GM19240 (cell line): ENCODE measurements at regions not wholly inside any gene's neighbourhood (a gene's known extent, or its start where the extent isn't known, plus 50 kb on each side); places are given as distances from the start of the nearest gene placed in this dataset.
"Not testable (repeated sequence)": the region's sequence is repeated elsewhere in the genome, so short reads cannot be mapped to it uniquely, and the experiment has no call there.

Source experiments
- DNase-seq: peaks from one replicate; pipeline ENCODE4 v3.0.0; 2011; ENCODE audit warnings: low spot score; ENCODE audit not compliant: insufficient read length

DNA sequence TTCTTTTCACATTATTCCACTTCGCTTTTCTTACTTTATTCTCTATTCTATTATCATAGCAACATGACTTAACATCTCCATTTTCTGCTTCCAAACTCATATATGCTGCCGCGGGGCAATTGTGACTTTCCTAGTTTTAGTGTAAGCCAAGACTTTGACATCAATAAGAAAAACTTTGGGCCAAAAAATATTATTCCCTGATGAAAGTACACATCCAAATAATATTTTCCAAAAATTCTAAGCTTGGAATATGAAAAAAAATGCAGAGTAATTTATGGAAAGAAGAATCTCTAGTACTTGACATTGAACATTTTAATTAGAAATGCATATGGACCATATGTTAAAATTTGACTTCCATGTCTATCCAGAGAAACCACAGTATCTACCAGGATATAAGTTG is 995.1 kb upstream of the INTU start:
- no peak for DNase-seq

DNA sequence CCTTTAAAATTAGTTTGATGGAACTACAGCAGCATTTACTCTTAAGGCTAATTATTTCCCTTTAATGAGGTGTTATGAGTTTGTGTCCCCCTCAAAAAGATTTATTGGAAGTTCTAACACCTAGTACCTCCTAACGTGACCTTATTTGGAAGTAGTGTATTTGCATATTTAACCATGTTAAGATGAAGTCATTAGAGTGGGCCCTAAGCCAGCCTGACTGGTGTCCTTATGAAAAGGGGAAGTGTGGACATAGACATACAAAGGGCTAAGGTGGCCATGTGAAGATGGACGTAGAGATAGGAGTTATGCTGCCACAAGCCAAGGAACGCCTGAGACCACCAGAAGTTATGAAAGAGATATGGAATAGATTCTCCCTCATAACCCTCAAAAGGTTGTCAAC is 985.4 kb upstream of the INTU start:
- no peak for DNase-seq

DNA sequence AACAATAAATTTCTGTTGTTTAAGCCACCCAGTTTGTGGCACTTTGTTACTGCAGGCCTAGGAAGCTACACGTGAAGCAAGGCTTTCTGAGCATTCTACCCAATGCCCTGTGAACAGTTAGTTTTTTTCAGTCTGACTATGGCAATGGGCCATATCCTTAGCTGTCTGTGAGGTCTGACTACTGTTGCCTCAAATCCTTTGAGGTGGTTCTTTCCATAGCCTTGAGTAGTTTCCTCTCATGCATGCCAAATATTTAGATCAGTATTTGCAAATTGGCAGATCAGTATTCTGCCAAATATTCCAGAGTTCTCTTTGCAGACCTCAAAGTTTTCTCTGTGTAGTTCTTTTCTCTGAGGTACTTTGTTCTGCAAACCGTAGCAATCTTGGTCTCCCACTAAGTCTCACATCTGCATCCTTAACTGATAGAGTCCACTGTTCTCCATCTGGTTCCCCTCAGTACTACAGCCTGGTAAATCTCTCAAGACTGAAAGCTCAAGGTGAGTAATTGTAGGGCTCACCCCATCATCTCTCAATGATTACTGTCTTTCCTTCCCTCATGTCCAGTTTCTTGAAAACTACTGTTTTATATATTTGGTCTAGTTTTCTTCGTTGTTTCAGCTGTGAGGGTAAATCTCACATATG is 984.9 kb upstream of the INTU start:
- no peak for DNase-seq

DNA sequence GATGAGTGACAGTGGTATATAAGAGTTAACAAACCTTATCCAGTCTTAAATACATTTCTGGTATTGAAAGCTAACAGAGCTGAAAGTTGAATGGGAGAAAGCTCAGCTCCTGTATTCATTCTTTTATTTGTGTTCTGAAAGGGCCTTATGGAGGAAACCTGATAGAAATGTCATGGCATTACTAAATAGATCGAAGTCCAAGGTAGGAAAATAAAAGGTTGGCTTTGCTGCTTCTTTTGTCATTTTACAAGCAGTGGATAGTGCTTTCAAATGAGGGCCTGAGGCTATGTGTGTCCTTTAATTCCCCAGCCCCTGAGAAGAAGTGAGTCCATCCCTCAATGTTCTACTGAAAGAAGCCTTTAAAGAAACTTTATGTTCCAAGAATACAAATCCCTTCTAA is 974.3 kb upstream of the INTU start:
- DNase-seq, result no peak

DNA sequence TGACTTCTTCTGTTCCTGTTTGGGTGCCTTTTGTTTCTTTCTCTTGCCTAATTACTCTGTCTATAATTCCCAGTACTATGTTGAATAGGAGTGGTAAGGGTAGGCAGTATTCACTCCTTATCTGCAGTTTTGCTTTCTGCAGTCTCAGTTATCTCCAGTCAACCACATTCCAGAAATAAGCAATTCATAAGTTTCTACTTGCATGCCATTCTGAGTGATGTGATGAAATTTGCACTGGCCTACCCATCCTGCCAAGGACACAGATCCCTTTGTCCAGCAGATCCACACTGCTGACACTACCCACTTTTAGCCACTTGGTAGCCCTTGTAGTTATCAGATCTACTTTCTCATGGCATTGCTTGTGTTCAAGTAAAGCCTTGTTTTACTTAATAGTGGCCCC is 971.6 kb upstream of the INTU start:
- no peak for DNase-seq

DNA sequence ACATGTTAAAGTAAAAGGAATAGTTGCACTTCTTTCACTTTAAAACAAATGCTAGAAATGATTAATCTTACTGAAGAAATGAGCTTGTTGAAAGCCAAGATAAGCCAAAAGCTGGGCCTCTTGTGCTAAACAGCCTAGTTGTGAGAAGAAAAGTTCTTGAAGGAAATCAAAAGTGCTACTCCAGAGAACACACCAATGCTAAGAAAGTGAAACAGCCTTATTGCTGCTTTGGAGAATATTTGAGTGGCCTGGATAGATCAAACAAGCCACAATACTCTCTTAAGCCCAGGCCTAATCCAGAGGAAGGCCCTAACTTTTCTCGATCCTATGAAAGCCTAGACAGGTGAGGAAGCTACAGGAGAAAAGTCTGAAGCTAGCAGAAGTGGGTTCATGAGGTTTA is 967.9 kb upstream of the INTU start:
- no peak for DNase-seq

DNA sequence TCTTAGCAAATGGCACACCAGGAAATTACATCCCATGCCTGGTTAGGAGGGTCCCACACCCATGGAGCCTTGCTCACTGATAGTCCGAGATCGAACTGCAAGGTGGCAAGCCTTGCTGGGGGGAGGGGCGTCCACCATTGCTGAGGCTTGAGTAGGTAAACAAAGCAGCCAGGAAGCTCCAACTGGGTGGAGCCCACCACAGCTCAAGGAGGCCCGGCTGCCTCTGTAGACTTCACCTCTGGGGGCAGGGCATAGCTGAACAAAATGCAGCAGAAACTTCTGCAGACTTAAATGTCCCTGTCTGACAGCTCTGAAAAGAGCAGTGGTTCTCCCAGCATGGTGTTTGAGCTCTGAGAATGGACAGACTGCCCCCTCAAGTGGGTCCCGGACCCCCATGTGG is 962.7 kb upstream of the INTU start:
- DNase-seq, result not testable (repeated sequence)

DNA sequence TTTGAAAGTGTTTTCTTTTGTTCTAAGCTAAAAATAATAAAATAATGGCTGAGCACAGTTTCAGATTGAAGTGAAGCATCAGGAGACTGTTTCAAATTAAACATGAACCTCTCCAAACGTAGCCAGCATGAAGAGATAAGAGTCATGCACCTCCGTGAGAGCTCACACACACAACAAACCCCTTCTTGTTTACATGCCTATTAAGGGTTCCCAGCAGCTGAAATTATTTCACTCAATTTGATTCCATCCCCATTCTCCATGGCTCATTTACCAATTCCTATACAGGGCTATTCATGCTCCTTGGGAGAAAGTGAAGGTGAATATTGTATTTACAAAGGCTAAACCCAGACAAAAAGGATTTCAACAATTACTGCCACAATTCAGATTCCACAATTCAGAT is 954.1 kb upstream of the INTU start:
- no peak for DNase-seq

DNA sequence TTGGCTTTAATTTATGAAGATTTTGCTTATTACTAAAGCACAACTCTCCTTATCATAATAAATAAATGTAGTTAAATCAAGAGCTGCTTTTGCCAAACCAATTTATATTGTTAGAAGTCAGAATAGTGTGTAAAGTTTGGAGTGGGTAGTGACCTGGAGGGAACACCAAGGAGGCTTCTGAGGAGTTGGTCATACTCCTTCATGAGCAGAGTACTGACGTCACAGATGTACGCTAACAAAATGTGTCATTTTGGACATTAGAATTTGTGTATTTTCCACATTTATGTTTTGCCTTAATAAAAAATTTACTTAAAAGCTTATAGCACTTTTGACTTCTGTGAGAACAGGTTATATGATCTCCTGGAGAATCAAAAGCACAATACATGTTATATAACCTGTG is 953.5 kb upstream of the INTU start:
- no peak for DNase-seq

DNA sequence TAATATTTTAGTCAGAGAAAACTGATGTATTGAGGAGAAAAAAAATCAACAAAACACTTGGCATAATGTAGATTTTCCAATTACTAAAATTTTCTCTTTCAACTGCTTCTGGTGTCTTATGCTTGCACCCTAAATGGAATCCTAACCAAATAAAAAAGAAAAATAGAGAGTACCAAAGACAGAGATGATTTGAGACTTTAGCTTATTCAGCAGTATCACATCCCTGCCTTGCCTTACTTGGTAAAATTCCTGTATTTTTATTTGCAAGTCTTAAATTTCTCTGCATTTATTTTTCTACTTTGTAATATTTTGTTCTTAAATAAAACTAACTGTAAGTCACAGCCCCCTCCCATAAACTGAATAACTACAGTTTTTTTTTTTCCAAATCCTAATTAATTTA is 950.5 kb upstream of the INTU start:
- DNase-seq, result no peak

DNA sequence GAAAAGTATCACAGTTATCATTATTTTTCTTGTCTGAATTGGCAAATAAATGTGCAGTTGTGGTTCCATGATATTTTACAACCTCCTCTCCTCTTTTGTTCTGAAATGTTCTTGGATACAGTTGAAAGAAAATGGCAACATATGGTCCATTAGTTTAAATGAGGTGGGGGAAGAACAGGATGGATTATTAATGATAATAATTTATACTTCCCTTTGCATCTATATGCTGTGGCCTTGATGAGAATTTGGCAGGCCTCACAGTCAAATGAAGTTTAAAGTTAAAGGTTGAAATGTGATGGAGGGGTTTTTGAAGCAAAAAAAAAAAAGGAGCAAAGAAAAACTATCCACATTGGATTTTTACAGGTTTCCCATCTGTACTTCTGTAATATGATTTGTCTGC is 946.3 kb upstream of the INTU start:
- DNase-seq, result no peak

DNA sequence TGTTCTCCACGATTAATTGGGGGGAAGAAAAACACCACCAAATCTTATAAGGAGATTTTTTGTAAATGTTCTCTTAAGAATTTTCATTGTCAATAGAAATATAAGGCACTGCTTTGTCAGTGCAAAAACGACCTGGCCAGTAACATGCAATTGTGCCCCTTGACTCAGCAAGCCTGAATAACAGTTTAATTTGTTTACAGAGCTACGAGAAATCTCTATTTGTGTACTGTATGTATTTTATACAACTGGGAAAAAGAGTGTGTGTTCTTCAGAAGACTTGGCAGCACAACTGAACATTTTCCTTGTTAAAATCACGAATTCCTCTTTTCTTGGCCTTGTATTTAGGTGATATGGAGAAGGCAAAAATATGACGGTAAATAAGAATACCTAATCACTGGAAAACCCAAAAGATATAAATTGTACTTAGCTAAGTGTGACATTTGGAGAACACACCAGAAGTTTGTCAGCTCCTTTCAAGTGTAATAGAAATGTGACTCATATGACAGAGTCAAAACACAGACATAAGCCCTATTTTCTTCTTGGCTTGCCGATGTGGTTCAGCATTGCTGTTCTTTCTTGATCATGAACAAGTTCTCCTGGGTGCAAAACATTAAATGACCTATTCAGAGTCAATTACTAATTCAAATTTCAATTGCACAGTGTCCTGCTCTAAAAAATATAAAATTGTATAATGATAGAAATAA is 945.0 kb upstream of the INTU start:
- DNase-seq, result no peak

DNA sequence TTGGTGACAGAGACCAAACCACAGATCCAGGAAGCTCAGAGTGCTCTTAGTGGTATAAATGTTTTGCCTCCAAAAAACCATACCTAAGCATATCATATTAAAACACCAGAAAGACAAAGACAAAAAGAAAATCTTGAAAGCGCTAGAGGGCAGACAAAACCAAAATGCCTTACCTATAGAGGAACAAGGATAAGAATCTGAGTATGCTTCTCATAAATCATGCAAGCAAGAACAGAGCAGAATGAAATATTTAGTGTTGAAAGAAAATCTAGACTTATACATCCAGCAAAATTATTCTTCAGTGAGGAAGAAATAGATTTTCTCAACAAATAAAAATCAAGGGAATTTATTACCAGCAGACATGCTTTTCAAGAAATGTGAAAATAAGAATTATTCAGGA is 941.0 kb upstream of the INTU start:
- DNase-seq, result no peak

DNA sequence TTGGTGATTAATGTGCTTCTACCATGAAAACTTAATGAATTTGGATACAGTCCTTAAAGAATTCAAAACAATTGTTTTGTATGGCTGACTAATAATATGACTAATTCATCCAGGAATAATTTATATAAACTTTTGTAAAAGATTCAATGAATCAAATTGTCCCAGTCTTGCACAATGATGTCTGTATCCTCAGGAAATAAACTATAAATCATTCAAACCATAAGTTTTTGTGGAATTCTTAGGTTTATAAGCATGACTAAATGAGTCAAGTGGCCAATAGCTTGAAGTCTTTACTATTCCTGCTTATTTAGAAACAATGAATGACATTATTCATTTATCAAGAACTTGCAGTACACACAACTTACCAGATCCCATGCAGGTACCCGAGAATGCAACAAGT is 935.0 kb upstream of the INTU start:
- no peak for DNase-seq

DNA sequence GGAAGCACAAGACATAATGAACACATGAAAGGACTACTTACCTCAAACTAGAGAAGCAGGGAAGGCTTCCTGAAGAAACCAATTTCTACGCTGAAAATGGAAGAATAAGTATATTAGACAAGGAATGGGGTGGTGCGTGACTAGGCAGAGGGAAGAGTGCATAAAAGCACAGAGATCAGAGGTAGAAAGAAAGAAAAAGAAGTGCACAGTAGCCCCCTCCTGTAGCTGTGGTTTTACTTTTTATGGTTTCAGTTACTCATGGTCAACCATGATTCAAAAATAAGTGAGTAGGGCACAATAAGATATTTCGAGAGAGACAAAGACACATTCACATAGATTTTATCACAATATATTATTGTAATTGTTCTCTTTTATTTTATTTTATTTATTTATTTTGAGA is 934.5 kb upstream of the INTU start:
- DNase-seq, result no peak

DNA sequence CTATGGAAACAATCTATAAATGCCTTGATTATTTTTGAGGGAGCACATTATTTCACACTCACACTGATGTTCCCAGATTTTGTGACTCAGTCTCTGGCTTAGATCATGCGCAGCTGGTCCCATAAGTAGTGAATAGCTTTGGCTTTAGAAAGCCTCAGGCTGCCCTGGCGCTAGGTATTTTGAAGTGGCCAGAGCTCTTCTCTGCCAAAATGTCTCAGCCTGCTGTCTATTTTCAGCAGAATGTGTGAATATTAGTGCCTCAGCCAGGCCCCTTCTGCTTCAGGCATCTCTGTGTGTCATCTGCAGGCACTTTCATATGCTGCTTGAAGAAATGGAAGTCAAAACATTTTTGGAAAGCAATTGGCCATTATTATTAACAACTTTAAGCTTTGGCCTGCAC is 931.0 kb upstream of the INTU start:
- no peak for DNase-seq

DNA sequence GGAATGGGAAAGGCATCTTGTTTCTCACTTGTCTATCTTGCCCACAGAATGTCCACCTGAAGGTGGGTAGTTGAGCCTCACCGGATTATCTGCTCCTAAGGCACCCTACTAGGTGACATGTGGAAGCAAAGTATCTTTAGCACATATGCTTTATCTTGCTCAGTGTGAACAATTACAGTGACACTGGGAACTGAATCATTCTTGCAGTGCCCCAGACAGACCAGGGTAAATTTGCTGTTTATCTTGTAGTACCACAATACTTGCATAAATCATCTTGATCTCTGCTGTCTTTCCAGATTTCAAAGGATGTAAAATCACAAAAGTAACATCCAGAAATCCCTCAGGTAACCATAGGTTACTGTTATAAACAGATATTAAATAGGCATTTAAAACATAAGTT is 930.0 kb upstream of the INTU start:
- DNase-seq, result no peak

DNA sequence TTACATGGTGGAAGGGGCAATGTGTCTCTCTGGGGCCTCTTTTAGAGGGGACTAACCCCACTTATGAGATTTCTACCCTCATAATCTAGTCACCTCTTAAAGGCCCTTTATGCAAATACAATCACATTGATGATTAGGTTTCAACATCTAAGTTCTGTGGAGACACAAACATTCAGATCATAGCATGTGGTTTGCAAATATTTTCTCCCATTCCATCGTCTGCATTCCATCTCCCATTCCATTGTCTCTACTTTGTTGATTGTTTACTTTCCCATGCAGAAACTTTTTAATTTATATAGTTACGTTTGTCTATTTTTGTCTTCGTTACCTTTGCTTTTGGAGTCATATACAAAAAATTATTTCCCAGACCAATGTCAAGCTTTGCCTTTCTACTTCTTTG is 927.5 kb upstream of the INTU start:
- DNase-seq, result no peak

DNA sequence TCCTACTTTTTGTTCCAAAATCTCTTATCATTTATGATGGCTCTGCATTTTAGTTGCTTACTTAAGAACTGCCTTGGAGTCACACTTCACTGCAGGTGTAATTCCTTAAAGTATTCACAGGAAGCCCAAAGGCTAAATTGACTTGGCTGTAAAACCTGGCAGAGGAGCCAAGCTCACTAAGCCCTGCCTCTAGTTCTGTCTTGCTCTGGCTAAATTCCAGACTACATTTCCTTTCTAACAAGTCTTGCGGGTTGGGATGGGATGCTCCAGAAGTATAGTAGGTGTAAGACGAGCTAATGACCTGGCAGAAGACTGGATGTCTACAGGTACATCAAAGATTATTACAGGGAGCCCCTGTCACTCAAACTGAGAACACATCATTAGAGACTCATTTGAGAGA is 924.0 kb upstream of the INTU start:
- DNase-seq, result no peak

DNA sequence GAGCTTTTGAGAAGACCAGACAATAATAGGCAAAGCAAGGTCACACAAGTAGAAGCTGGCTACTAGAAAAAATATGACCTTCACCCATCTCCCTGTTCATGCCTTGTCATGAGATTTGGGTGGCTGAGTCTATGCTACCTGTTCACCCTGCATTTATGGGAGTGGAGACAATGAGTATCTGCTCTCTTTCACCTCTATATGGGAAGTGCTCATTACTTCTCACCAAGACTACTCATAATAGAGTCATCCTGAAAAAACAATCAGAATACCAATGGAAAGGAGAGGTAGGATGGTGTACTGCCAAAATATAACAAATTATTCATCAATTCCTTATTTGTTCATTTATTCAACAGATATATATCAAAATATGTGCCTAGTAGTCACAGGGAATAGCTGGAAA is 921.8 kb upstream of the INTU start:
- no peak for DNase-seq

DNA sequence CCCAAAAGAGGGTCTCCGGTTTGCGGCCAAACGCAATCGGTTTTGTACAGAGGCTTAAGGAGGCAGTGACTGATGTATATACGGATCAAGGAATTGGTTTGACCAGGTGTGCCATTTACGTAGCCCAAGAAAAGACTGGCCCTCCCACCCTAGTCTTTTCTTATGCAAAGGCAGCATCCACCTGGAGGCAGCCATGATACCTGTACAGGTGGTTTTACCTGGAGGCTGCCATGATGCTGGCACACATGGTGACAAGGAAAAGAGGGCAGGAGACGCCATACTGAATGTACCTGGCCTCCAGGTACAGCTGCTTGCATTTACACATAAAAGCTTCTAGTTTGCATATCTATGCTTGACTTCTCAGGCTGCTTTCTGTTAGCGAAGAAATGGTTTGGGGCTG is 917.7 kb upstream of the INTU start:
- DNase-seq, result no peak

DNA sequence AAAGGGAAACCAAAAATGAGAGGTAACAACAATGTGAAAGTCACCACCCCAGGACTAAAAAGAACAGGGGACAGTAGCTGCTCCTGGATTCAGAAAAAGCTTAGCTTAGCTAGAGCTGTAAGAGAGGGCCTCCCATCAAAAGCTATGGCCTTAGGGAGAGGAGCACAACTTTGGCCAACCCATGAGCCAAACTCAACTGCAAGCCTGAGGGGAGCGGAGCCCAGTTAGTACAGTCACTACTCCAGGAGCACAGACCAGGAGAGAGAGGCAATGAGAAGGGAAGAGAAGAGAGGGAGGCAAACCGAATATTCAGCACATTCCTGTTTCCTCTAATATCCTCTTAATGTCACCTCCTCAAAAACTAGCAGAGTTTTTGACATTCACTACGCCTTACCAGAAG is 917.1 kb upstream of the INTU start:
- DNase-seq, result no peak

DNA sequence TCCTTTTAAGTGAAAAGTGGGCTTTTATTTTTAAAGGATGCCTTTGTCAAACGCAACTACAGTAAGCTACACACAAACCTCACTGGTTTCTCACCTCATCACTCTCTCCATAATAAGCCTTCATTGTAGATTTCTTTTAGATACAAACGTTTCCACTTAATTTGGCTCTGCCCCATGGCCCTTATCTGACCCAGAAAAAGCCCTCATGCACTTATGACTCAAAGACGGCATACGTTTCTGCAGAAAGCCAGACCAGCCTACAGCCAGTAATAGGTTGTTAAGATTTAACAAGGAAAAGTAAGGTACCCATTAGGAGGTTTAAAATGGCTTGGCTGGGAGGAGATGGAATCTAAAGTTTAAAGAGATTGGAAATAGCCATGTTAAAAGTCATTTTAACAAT is 914.6 kb upstream of the INTU start:
- no peak for DNase-seq

DNA sequence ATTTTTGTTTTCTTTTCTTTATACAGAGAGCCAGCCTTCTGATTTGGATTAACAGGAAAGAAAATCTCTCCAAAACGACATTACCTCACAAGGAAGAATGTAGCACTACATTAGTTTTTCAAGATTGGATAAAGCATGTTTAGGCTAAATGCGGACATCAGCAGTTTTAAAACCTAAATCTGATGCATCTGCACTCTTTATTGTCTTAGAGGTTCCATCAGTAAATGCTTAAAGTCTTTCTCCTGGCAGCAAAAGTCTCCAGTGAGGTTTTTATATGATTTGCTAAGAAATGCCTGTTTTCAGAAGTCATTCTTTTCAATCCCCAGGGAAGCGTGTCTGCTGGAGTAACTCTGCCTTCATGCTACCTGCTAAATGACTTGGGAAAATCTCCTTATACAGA is 912.9 kb upstream of the INTU start:
- no peak for DNase-seq
